GM12878 (cell line): ENCODE measurements at regions not wholly inside any gene's neighbourhood (a gene's known extent, or its start where the extent isn't known, plus 50 kb on each side); places are given as distances from the start of the nearest gene placed in this dataset.

Experiments used
- ATAC-seq: fragments of 200-7000 bp; cut with Tn5 transposase; 3 replicates; pipeline ENCODE4 v1.9.1; 2020; ENCODE audit warnings: mild to moderate bottlenecking, moderate library complexity
- BruUV-seq: library from RNA; stranded (reverse); fragments of 400-500 nt; replicated peaks from 2 replicates; lab custom pipeline; 2021; lab: Mats Ljungman, UMichigan
- CTCF ChIA-PET: fragments of 300-600 bp; sonication (Branson Sonifier 250); formaldehyde crosslinking; extraction: SDS; loops from one replicate; lab custom pipeline; 2021; ENCODE audit warnings: inconsistent platforms; lab: Yijun Ruan, JAX
- POLR2A ChIA-PET: fragments of 350-600 bp; formaldehyde crosslinking; extraction: SDS; loops from one replicate; lab custom pipeline; 2021; ENCODE audit warnings: inconsistent platforms; lab: Charles Lee
- RAD21 ChIA-PET: fragments of 300-600 bp; sonication (Branson Sonifier 250); formaldehyde crosslinking; loops from one replicate; lab custom pipeline; 2023; ENCODE audit warnings: antibody characterized with exemption; ENCODE audit not compliant: unreplicated experiment; lab: Charles Lee
- SMC1A ChIA-PET: fragments of 300-600 bp; sonication (Branson Sonifier 250); formaldehyde crosslinking; loops from one replicate; lab custom pipeline; 2023; ENCODE audit not compliant: unreplicated experiment, uncharacterized antibody; lab: Charles Lee
- DNase-seq: peaks from one replicate; pipeline ENCODE4 v3.0.0-alpha.2; 2011; ENCODE audit warnings: low read depth, low spot score
- FAIRE-seq: peaks from 3 replicates; lab custom pipeline; 2011; peaks lifted over from hg19 to GRCh38; lab: Jason Lieb, UNC
- H2AFZ ChIP-seq: 2 replicates; pipeline ENCODE4 v1.6.0; 2011; ENCODE audit warnings: low read depth, low read length, control low read depth; ENCODE audit not compliant: control insufficient read depth
- H3K27ac ChIP-seq: 2 replicates; pipeline ENCODE4 v1.5.1; 2011; ENCODE audit warnings: control low read depth; ENCODE audit not compliant: control insufficient read depth, insufficient read depth
- H3K27me3 ChIP-seq, 2 experiments: replicated peaks in 1 of 2; 2 replicates each; pipeline versions ENCODE4 v1.6.0 to v1.6.1; 2011; ENCODE audit warnings: low read length in 1 of 2; ENCODE audit not compliant: control insufficient read depth in 2 of 2, insufficient read depth in 2 of 2
- H3K36me3 ChIP-seq, 2 experiments: 2 replicates each; pipeline ENCODE4 v1.5.1; 2011; ENCODE audit warnings: low read length in 1 of 2; ENCODE audit not compliant: control insufficient read depth in 2 of 2, insufficient read depth in 2 of 2
- H3K4me1 ChIP-seq: 2 replicates; pipeline ENCODE4 v1.6.1; 2011; ENCODE audit warnings: mild to moderate bottlenecking, low read length, moderate library complexity, mixed read lengths; ENCODE audit not compliant: control insufficient read depth, insufficient read depth
- H3K4me2 ChIP-seq: 2 replicates; pipeline ENCODE4 v1.6.0; 2011; ENCODE audit warnings: control low read depth; ENCODE audit not compliant: control insufficient read depth, insufficient read depth
- H3K4me3 ChIP-seq: fragments of 200-600 bp; sonication (generic); 2 replicates; pipeline ENCODE4 v1.5.1; 2016
- H3K79me2 ChIP-seq: 2 replicates; pipeline ENCODE4 v1.6.0; 2011; ENCODE audit warnings: low read length; ENCODE audit not compliant: control insufficient read depth, insufficient read depth
- H3K9ac ChIP-seq: 2 replicates; pipeline ENCODE4 v1.8.0; 2011; ENCODE audit warnings: low read length, control low read depth, mixed read lengths; ENCODE audit not compliant: control insufficient read depth, insufficient read depth
- H3K9me3 ChIP-seq: replicated peaks from 3 replicates; pipeline ENCODE4 v1.5.1; 2011; ENCODE audit warnings: mild to moderate bottlenecking, low read length; ENCODE audit not compliant: control insufficient read depth, insufficient read depth
- H4K20me1 ChIP-seq: 2 replicates; pipeline ENCODE4 v1.6.0; 2011; ENCODE audit not compliant: control insufficient read depth, insufficient read depth
- CHD1 ChIP-seq: IDR thresholded peaks from 2 replicates; pipeline ENCODE4 v1.6.1; 2012; ENCODE audit warnings: low read depth, low read length, improper control_type of control experiment
- CHD2 ChIP-seq: IDR thresholded peaks from 2 replicates; pipeline ENCODE4 v1.6.1; 2011; ENCODE audit warnings: low read depth, low read length, improper control_type of control experiment, borderline replicate concordance
- HDGF ChIP-seq: fragments of 450-650 bp; IDR thresholded peaks from 2 replicates; pipeline ENCODE4 v1.6.1; 2016; ENCODE audit warnings: antibody characterized with exemption
- MTA3 ChIP-seq: IDR thresholded peaks from 2 replicates; pipeline ENCODE4 v1.6.1; 2012; ENCODE audit warnings: low read length, inconsistent platforms, borderline replicate concordance
- NFYA ChIP-seq: IDR thresholded peaks from 2 replicates; pipeline ENCODE4 v1.6.1; 2011; ENCODE audit warnings: low read depth, mild to moderate bottlenecking, low read length, improper control_type of control experiment, borderline replicate concordance
- NR2C2 ChIP-seq: IDR thresholded peaks from 2 replicates; pipeline ENCODE4 v1.6.1; 2011; ENCODE audit warnings: borderline replicate concordance, low read depth; ENCODE audit not compliant: control insufficient read depth, insufficient read length
- RB1 ChIP-seq: fragments of 450-650 bp; formaldehyde crosslinking; IDR thresholded peaks from 2 replicates; pipeline ENCODE4 v1.6.1; 2017; ENCODE audit warnings: mild to moderate bottlenecking, borderline replicate concordance
- RFX5 ChIP-seq: IDR thresholded peaks from 2 replicates; pipeline ENCODE4 v1.6.1; 2011; ENCODE audit warnings: low read depth, low read length, improper control_type of control experiment
- SMAD1 ChIP-seq: fragments of 450-650 bp; IDR thresholded peaks from 2 replicates; pipeline ENCODE4 v1.6.1; 2018; ENCODE audit warnings: mild to moderate bottlenecking, low read depth; ENCODE audit not compliant: partially characterized antibody
- SRF ChIP-seq, 2 experiments: IDR thresholded peaks; 2 replicates each; pipeline ENCODE4 v1.6.1; 2011; ENCODE audit warnings: low read depth in 2 of 2, low read length in 2 of 2, mild to moderate bottlenecking in 1 of 2, moderate library complexity in 1 of 2
- SUZ12 ChIP-seq: fragments of 200-600 bp; sonication (generic); IDR thresholded peaks from one replicate; pipeline ENCODE4 v1.6.1; 2018; ENCODE audit warnings: antibody characterized with exemption, mild to moderate bottlenecking; ENCODE audit not compliant: unreplicated experiment
- TARDBP ChIP-seq: IDR thresholded peaks from 2 replicates; pipeline ENCODE4 v1.6.1; 2016; ENCODE audit warnings: borderline replicate concordance
- TBL1XR1 ChIP-seq: IDR thresholded peaks from 2 replicates; pipeline ENCODE4 v1.6.1; 2012; ENCODE audit warnings: low read depth, low read length, improper control_type of control experiment
- TCF3 ChIP-seq: IDR thresholded peaks from 2 replicates; pipeline ENCODE4 v1.6.1; 2012; ENCODE audit warnings: low read depth, mild to moderate bottlenecking, low read length, borderline replicate concordance; ENCODE audit not compliant: insufficient read depth
- WRNIP1 ChIP-seq: IDR thresholded peaks from 2 replicates; pipeline ENCODE4 v1.6.1; 2011; ENCODE audit warnings: low read depth, low read length, improper control_type of control experiment, borderline replicate concordance
- ZNF24 ChIP-seq: fragments of 450-650 bp; IDR thresholded peaks from 2 replicates; pipeline ENCODE4 v1.6.1; 2017; ENCODE audit warnings: antibody characterized with exemption, mild to moderate bottlenecking
- WGBS: methylation state at CpG from one replicate; pipeline ENCODE4 v1.1.6; 2016; ENCODE audit warnings: low lambda C conversion rate; ENCODE audit not compliant: insufficient replicate concordance, insufficient coverage; ENCODE audit errors: missing lambda C conversion rate; 5-methylcytosine and 5-hydroxymethylcytosine counted together
- in situ Hi-C: fragments of 300-500 bp; cut with MboI; formaldehyde crosslinking; loops from 9 replicates; pipeline ENCODE4 v1.14.3; 2018; ENCODE audit warnings: mixed read lengths
- intact Hi-C: fragments of 100-400 bp; cut with micrococcal nuclease; formaldehyde crosslinking; loops from one replicate; pipeline ENCODE4 v1.14.2; 2022; ENCODE audit not compliant: unreplicated experiment
- TF ChIP-seq, protein P1 (sequence below): fragments of 150-350 bp; IDR thresholded peaks from 2 replicates; pipeline ENCODE4 v1.6.1; 2016; ENCODE audit warnings: low read depth, low read length
- TF ChIP-seq, protein P2 (sequence below): IDR thresholded peaks from 2 replicates; pipeline ENCODE4 v1.6.1; 2012; ENCODE audit warnings: low read depth, low read length, improper control_type of control experiment
- TF ChIP-seq, protein P3 (sequence below): IDR thresholded peaks from 2 replicates; pipeline ENCODE4 v1.6.1; 2012; ENCODE audit warnings: low read length, inconsistent platforms

DNA sequence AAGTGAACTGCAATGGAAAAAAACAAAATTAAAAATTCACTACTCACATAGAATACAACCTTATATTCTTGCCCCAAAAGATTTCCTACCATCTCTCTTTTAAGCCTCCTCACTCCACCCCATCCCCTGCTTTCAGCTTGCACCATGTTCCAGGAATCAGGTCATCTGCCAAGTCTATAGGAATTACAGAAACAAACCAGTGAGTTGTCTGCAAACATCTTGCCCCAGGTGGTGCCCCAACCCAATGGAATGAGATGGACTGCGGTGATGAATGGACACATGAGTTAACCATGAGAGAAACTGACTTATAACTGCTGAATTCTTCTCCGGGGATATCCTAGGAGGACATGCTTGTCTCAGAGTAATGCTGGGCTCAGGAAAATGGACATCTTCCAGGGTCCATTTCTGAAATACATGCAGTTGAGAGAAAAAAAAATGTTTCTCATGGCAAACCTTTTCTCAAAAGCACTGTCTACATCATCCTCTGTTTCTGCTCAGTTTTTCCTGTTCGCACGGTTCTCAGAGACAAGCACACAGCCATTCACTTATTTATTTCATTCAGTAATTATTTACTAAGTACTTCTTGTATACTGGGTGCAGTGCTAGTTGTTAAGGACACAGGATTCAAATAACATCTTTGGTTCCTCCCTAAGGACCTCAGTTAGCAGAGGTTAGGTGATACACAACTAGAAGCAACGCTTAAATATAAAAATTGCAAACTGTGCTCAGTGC lies 350.0 kb downstream of the RND3 start (continued):
- TF ChIP-seq, protein P1, sequence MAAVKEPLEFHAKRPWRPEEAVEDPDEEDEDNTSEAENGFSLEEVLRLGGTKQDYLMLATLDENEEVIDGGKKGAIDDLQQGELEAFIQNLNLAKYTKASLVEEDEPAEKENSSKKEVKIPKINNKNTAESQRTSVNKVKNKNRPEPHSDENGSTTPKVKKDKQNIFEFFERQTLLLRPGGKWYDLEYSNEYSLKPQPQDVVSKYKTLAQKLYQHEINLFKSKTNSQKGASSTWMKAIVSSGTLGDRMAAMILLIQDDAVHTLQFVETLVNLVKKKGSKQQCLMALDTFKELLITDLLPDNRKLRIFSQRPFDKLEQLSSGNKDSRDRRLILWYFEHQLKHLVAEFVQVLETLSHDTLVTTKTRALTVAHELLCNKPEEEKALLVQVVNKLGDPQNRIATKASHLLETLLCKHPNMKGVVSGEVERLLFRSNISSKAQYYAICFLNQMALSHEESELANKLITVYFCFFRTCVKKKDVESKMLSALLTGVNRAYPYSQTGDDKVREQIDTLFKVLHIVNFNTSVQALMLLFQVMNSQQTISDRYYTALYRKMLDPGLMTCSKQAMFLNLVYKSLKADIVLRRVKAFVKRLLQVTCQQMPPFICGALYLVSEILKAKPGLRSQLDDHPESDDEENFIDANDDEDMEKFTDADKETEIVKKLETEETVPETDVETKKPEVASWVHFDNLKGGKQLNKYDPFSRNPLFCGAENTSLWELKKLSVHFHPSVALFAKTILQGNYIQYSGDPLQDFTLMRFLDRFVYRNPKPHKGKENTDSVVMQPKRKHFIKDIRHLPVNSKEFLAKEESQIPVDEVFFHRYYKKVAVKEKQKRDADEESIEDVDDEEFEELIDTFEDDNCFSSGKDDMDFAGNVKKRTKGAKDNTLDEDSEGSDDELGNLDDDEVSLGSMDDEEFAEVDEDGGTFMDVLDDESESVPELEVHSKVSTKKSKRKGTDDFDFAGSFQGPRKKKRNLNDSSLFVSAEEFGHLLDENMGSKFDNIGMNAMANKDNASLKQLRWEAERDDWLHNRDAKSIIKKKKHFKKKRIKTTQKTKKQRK: no peak
- TF ChIP-seq RB1 (no peak), TCF3 (no peak)

DNA sequence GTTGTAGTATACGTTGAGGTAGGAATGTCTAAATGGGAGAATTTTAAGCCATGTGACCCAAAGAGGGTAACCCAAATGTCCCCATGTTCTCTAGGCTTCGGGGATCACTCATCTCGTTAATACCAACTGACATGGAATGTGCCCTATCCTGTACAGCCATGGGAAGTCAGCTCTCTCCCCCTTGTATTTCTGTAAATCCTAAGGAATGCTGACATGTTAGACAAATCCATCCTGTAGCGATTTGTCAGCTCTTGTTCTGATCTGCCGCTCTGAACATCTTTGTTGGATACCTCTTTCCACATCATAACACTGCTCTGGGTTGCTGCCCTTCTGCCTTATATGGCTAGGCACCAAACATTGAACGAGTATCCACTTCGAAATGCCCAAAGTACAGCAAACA lies 350.6 kb downstream of the RND3 start:
- in situ Hi-C loops: no loop called here
- FAIRE-seq (no peak), ATAC-seq (no peak), DNase-seq (no peak)
- CTCF ChIA-PET: no interaction called here
- no TSS peak for BruUV-seq
- H3K4me2 ChIP-seq: no peak overlapping the region
- no peaks in the 10 kb centered on the region for H3K4me1 ChIP-seq
- POLR2A ChIA-PET: no interaction called here
- no peaks in the 10 kb centered on the region for H3K79me2 ChIP-seq
- H3K27me3 ChIP-seq: no peaks in the 10 kb centered on the region
- H3K9me3 ChIP-seq: no peaks in the 10 kb centered on the region
- WGBS: 11% methylated on average over 7 of the region's 7 CpGs
- no peaks in the 10 kb centered on the region for H3K36me3 ChIP-seq
- no peak overlapping the region for H2AFZ ChIP-seq
- no peak overlapping the region for H3K4me3 ChIP-seq
- TF ChIP-seq, protein P2, sequence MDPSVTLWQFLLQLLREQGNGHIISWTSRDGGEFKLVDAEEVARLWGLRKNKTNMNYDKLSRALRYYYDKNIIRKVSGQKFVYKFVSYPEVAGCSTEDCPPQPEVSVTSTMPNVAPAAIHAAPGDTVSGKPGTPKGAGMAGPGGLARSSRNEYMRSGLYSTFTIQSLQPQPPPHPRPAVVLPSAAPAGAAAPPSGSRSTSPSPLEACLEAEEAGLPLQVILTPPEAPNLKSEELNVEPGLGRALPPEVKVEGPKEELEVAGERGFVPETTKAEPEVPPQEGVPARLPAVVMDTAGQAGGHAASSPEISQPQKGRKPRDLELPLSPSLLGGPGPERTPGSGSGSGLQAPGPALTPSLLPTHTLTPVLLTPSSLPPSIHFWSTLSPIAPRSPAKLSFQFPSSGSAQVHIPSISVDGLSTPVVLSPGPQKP: no peak
- TF ChIP-seq CHD2 (no peak), ZNF24 (no peak), NFYA (no peak), TARDBP (no peak), RFX5 (no peak), SRF (IDR thresholded peaks at IDR 0.05; ENCODE audit: low read depth in 2 of 2, low read length in 2 of 2) (no peak), SMAD1 (no peak), MTA3 (no peak), CHD1 (no peak), HDGF (no peak), TBL1XR1 (no peak), RB1 (no peak), WRNIP1 (no peak), SUZ12 (no peak), NR2C2 (no peak)
- TF ChIP-seq, protein P3, sequence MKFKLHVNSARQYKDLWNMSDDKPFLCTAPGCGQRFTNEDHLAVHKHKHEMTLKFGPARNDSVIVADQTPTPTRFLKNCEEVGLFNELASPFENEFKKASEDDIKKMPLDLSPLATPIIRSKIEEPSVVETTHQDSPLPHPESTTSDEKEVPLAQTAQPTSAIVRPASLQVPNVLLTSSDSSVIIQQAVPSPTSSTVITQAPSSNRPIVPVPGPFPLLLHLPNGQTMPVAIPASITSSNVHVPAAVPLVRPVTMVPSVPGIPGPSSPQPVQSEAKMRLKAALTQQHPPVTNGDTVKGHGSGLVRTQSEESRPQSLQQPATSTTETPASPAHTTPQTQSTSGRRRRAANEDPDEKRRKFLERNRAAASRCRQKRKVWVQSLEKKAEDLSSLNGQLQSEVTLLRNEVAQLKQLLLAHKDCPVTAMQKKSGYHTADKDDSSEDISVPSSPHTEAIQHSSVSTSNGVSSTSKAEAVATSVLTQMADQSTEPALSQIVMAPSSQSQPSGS: no peak
- intact Hi-C loops: no loop called here
- no peak overlapping the region for H3K9ac ChIP-seq
- H4K20me1 ChIP-seq: no peaks in the 10 kb centered on the region
- SMC1A ChIA-PET: no interaction called here
- RAD21 ChIA-PET: no interaction called here
- H3K27ac ChIP-seq: no peak overlapping the region
